Cardiac fibroblast (primary cell): ENCODE measurements at regions not wholly inside any gene's neighbourhood (a gene's known extent, or its start where the extent isn't known, plus 50 kb on each side); places are given as distances from the start of the nearest gene placed in this dataset.
"Not testable (repeated sequence)": the region's sequence is repeated elsewhere in the genome, so short reads cannot be mapped to it uniquely, and the experiment has no call there.

Experiments
- DNase-seq, 2 donors: peaks; one replicate each; pipeline versions ENCODE4 v3.0.0 to v3.0.0-alpha.2; 2010; ENCODE audit warnings: low read depth in 2 of 2
- H3K4me3 ChIP-seq, 2 donors: replicated peaks in 1 of 2; 1 replicate in 1 of 2; 2 replicates in 1 of 2; pipeline ENCODE4 v1.5.1; 2011; ENCODE audit warnings: low read depth in 2 of 2, low read length in 2 of 2, mild to moderate bottlenecking in 2 of 2, moderate library complexity in 1 of 2
- TF ChIP-seq, protein P1 (sequence below): IDR thresholded peaks from one replicate; pipeline ENCODE4 v1.5.1; 2011; ENCODE audit warnings: low read depth, mild to moderate bottlenecking, low read length, inconsistent platforms

DNA sequence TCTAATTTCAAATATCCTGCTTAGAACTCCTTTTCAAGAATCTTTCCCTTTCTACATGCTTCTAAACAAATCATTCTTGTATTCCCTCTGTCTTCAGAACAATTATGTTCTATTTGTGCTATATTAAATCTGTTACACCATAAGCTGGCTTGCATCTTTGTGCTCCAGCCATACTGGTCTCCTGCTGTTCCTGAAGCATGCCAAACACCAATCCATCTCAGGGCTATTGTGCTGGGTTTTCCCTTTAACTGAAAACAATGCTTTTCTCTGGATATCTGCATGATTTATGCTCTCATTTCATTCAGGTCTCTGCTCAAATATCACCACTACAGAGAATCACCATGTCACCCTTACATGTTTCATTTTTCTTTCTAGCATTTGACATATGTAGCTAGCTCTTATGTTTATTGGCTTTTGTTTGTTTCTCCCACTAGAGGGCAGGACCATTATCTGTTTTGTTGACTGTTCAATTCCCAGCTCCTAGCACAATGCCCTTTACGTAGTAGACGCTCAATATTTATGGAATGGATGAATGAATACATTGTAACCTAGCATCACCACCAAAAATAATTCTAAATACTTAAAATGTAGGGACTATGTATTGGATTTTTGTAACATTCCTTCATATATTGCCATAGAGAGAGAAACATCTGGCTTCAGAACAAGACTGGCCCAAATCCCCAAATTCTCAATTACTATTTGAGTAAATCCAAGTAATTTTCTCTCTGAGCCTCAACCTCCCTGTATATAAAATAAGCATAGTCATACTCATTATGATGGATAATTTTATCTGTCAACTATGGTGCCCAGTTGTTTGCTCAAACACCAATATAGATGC, 302.0 kb upstream of the SYT1 start:
- no peak overlapping the region for H3K4me3 ChIP-seq
- peak; percentile 47 to 63 for DNase-seq
- TF ChIP-seq, protein P1, sequence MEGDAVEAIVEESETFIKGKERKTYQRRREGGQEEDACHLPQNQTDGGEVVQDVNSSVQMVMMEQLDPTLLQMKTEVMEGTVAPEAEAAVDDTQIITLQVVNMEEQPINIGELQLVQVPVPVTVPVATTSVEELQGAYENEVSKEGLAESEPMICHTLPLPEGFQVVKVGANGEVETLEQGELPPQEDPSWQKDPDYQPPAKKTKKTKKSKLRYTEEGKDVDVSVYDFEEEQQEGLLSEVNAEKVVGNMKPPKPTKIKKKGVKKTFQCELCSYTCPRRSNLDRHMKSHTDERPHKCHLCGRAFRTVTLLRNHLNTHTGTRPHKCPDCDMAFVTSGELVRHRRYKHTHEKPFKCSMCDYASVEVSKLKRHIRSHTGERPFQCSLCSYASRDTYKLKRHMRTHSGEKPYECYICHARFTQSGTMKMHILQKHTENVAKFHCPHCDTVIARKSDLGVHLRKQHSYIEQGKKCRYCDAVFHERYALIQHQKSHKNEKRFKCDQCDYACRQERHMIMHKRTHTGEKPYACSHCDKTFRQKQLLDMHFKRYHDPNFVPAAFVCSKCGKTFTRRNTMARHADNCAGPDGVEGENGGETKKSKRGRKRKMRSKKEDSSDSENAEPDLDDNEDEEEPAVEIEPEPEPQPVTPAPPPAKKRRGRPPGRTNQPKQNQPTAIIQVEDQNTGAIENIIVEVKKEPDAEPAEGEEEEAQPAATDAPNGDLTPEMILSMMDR = peak; percentile 42

- DNase-seq = no peak
- TF ChIP-seq, protein P1 = no peak
- no peak overlapping the region for H3K4me3 ChIP-seq
These were observed 300.7 kb upstream of the SYT1 start for GRCh38 chr12:78563826-78564225.

GRCh38 chr12:78566456-78566855, 298.1 kb upstream of the SYT1 start:
- DNase-seq = no peak
- TF ChIP-seq, protein P1 = no peak
- H3K4me3 ChIP-seq = no peak overlapping the region

GRCh38 chr12:78568321-78569020, 296.1 kb upstream of the SYT1 start:
- no peak for DNase-seq
- TF ChIP-seq, protein P1 = no peak
- H3K4me3 ChIP-seq = no peak overlapping the region

DNA sequence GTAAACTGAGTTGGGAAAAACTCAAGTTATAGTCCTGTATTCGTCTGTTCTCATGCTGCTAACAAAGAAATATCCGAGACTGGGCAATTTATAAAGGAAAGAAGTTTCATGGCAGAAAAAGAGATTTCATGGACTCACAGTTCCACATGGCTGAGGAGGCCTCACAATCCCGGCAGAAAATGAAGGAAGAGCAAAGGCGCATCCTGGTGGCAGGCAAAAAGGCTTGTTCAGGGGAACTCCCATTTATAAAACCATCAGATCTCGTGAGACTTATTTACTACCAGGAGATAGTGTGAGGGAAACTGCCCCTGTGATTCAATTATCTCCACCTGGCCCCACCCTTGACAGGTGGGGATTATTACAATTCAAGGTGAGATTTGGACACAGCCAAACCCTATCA, 292.6 kb upstream of the SYT1 start:
- no peak overlapping the region for H3K4me3 ChIP-seq
- TF ChIP-seq, protein P1 = no peak
- no peak for DNase-seq

DNA sequence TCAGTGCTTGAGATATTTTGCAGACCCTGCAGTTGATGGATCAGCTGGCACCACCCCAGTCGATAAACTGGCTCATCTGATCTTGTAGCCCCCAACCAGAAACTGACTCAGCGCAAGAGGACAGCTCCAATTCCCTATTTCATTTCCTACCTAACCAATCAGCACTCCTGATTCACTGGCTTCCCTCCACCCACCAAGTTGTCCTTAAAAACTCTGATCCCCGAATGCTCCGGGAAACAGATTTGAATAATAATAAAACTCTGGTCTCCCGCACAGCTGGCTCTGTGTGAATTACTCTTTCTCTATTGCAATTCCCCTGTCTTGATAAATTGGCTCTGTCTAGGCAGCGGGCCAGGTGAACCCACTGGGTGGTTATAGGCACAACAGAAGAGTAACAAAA, 289.4 kb upstream of the SYT1 start:
- not testable (repeated sequence) for H3K4me3 ChIP-seq

DNA sequence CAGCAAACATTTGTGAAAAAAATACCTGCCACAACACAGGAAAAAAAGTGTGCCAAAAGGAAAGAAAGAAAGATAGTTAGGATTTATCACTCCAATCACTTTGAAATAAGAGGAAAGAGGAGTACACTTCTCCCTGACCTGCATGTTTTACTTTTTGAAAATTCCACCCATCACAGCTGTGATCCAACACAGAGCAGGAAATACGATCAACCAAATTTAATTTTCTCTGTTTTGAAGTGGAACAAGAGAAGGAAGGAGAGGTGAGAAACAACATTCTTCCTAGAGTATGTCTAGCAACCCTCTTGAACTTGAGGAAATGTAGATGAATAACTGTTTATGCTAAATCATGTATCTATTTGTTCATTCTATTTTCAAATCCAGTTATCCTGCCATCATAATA, 284.7 kb upstream of the SYT1 start:
- TF ChIP-seq, protein P1 = no peak
- no peak overlapping the region for H3K4me3 ChIP-seq

More for the DNA sequence above, 289.4 kb upstream of the SYT1 start:
- not testable (repeated sequence) for DNase-seq

More for the DNA sequence above, 284.7 kb upstream of the SYT1 start:
- no peak for DNase-seq
